AG10803 (cell line): ENCODE measurements at regions not wholly inside any gene's neighbourhood (a gene's known extent, or its start where the extent isn't known, plus 50 kb on each side); places are given as distances from the start of the nearest gene placed in this dataset.

ENCODE experiments used
- DNase-seq: peaks from one replicate; pipeline ENCODE4 v3.0.0; 2010; ENCODE audit warnings: low read depth
- H3K4me3 ChIP-seq: 2 replicates; pipeline ENCODE4 v1.5.1; 2011; ENCODE audit warnings: mild to moderate bottlenecking, low read length, control low read depth
- CTCF ChIP-seq: conservative IDR thresholded peaks from 2 replicates; pipeline ENCODE4 v1.5.1; 2011; ENCODE audit warnings: mild to moderate bottlenecking, low read length, control low read depth, inconsistent platforms

- H3K4me3 ChIP-seq: no peak overlapping the region
- TF ChIP-seq CTCF: no peak
- no peak for DNase-seq
These were observed 282.8 kb upstream of the EDNRB start for GRCh38 chr13:78201411-78201810.

GRCh38 chr13:78198821-78199220 lies 280.2 kb upstream of the EDNRB start:
- no peak for DNase-seq
- TF ChIP-seq CTCF: no peak
- H3K4me3 ChIP-seq: no peak overlapping the region

GRCh38 chr13:78198419-78198818 lies 279.8 kb upstream of the EDNRB start:
- no peak overlapping the region for H3K4me3 ChIP-seq
- TF ChIP-seq CTCF: no peak
- no peak for DNase-seq

- DNase-seq: no peak
- no peak for TF ChIP-seq CTCF
- no peak overlapping the region for H3K4me3 ChIP-seq
These were observed 278.6 kb upstream of the EDNRB start for GRCh38 chr13:78197231-78197630.

GRCh38 chr13:78194904-78195639 lies 276.4 kb upstream of the EDNRB start:
- no peak for TF ChIP-seq CTCF
- H3K4me3 ChIP-seq: no peak overlapping the region
- peak; percentile 16 for DNase-seq

GRCh38 chr13:78193846-78194245 lies 275.2 kb upstream of the EDNRB start:
- H3K4me3 ChIP-seq: no peak overlapping the region
- peak; percentile 16 for DNase-seq
- TF ChIP-seq CTCF: no peak

GRCh38 chr13:78192716-78193115 lies 274.1 kb upstream of the EDNRB start:
- DNase-seq: peak; percentile 57
- TF ChIP-seq CTCF: no peak
- no peak overlapping the region for H3K4me3 ChIP-seq
